ENCODE measurements at regions not wholly inside any gene's neighbourhood (a gene's known extent, or its start where the extent isn't known, plus 50 kb on each side); places are given as distances from the start of the nearest gene placed in this dataset.

DNA sequence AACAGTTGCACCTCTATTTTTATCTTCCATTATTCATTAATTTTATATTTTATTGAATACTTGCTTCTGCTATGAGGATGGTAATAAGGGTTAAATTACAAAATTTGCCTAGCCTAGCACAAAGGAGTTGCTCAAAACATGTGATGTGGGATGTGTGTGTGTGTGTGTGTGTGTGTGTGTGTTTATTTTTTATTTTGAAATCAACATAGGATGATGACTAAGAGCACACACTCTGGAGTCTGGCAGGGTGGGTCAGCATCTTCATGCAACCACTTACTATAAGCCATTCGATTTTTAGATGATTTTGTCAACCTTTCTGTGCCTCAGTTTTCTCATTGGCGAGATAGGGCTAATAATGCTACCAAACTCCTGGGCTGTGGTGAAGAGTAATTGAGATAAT lies 57.7 kb upstream of the MAMDC2 start:
- TF ChIP-seq, protein P1, sequence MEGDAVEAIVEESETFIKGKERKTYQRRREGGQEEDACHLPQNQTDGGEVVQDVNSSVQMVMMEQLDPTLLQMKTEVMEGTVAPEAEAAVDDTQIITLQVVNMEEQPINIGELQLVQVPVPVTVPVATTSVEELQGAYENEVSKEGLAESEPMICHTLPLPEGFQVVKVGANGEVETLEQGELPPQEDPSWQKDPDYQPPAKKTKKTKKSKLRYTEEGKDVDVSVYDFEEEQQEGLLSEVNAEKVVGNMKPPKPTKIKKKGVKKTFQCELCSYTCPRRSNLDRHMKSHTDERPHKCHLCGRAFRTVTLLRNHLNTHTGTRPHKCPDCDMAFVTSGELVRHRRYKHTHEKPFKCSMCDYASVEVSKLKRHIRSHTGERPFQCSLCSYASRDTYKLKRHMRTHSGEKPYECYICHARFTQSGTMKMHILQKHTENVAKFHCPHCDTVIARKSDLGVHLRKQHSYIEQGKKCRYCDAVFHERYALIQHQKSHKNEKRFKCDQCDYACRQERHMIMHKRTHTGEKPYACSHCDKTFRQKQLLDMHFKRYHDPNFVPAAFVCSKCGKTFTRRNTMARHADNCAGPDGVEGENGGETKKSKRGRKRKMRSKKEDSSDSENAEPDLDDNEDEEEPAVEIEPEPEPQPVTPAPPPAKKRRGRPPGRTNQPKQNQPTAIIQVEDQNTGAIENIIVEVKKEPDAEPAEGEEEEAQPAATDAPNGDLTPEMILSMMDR (IDR thresholded peaks at IDR 0.05) = no peak

DNA sequence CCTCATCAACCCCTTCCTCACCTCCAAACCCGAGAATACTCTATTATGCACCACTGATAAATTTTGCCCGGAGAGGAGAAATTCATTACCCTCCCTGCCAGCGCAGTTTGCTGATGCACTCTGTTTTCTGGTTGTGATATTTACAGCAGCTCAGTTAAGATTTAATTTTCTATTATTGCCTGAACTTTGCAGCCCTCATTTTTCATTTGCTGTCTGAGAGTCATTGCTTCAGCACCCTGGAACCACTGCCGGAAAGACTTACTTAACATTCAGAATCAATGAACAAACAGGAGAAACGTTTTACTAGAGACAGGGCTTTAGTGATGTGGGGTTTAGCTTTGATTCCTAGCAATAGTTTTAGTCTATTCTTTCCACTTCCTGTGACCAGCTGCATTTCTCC lies 56.7 kb upstream of the MAMDC2 start:
- TF ChIP-seq, protein P1 (IDR thresholded peaks at IDR 0.05) = no peak

DNA sequence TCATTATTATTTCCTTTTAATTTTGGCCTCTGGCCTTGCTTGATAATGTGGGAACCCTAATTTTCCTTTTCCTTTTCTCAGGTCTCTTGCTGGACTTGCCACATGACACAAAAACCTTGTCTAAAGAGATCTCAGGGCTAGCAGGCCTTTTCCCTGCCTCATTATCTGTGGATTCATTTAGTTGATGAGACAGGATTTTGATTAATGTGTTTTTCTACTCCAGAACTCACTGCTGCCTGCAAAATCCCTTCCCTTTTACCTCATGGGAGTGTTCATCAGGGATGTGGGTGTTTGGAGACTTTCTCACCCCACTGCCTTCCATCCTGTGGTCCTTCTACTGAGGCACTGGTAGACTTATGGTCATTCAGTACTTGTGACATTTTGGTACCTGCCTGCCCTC lies 56.2 kb upstream of the MAMDC2 start:
- TF ChIP-seq, protein P1 (IDR thresholded peaks at IDR 0.05) = no peak

DNA sequence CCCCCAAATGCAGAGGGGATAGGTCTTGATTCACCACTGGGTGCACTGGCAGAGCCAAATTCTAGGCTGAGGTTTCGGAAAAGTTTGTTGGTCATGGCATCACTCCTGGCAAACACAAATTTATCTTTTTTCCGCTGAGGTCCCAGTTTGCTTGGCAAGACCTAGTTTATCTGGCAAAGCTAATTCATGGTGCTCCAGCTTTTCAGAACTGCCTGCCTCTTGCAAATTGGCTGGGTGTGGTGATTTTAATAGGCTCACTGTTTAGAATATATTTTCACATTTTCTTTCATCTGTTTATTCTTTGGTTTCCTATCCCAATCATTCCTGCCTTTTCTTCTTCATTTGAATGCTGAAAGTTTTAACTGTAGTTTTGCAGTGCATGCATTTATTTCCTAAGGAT lies 50.5 kb upstream of the MAMDC2 start:
- TF ChIP-seq, protein P1 (IDR thresholded peaks at IDR 0.05) = no peak

All from LNCAP (cell line).